PC-9 (cell line): ENCODE measurements at regions not wholly inside any gene's neighbourhood (a gene's known extent, or its start where the extent isn't known, plus 50 kb on each side); places are given as distances from the start of the nearest gene placed in this dataset.

ENCODE experiments used
- BruUV-seq: library from RNA; stranded (reverse); fragments of 400-500 nt; replicated peaks from 2 replicates; lab custom pipeline; 2021; lab: Mats Ljungman, UMichigan
- CTCF ChIA-PET: fragments of 300-600 bp; sonication (Branson Sonifier 250); formaldehyde crosslinking; loops from one replicate; lab custom pipeline; 2022; ENCODE audit warnings: antibody characterized with exemption; lab: Charles Lee
- POLR2A ChIA-PET: fragments of 300-600 bp; sonication (Branson Sonifier 250); formaldehyde crosslinking; loops from one replicate; lab custom pipeline; 2022; ENCODE audit warnings: antibody characterized with exemption; ENCODE audit not compliant: unreplicated experiment; lab: Charles Lee
- DNase-seq, 2 experiments: peaks; one replicate each; pipeline versions ENCODE4 v3.0.0 to v3.0.0-alpha.2; 2015 to 2022; ENCODE audit warnings: mixed read lengths in 1 of 2
- H2AFZ ChIP-seq: fragments of 200-600 bp; sonication (generic); 2 replicates; pipeline ENCODE4 v1.8.1; 2017; ENCODE audit warnings: antibody characterized with exemption
- H3F3A ChIP-seq: fragments of 200-600 bp; sonication (generic); 2 replicates; pipeline ENCODE4 v1.8.1; 2017; ENCODE audit warnings: antibody characterized with exemption, mild to moderate bottlenecking, low read depth; ENCODE audit not compliant: insufficient read depth
- H3K27ac ChIP-seq: fragments of 200-600 bp; sonication (generic); 2 replicates; pipeline ENCODE4 v1.6.1; 2016; ENCODE audit warnings: mixed run types
- H3K27me3 ChIP-seq: fragments of 200-600 bp; sonication (generic); 2 replicates; pipeline ENCODE4 v1.6.1; 2016; ENCODE audit warnings: low read depth, mixed run types; ENCODE audit not compliant: insufficient read depth
- H3K36me3 ChIP-seq: fragments of 200-600 bp; sonication (generic); 2 replicates; pipeline ENCODE4 v1.6.1; 2016; ENCODE audit warnings: low read depth, mixed run types
- H3K4me1 ChIP-seq: fragments of 200-600 bp; sonication (generic); replicated peaks from 2 replicates; pipeline ENCODE4 v1.6.1; 2016; ENCODE audit warnings: mixed run types; ENCODE audit not compliant: insufficient read depth
- H3K4me2 ChIP-seq: fragments of 200-600 bp; sonication (generic); 2 replicates; pipeline ENCODE4 v1.6.1; 2017; ENCODE audit warnings: mixed run types
- H3K4me3 ChIP-seq: fragments of 200-600 bp; sonication (generic); 2 replicates; pipeline ENCODE4 v1.6.1; 2016; ENCODE audit warnings: mixed run types
- H3K79me2 ChIP-seq: fragments of 200-600 bp; sonication (generic); 2 replicates; pipeline ENCODE4 v1.6.1; 2017; ENCODE audit warnings: low read depth, mixed run types
- H3K9me2 ChIP-seq: fragments of 200-600 bp; sonication (generic); 2 replicates; pipeline ENCODE4 v1.8.1; 2017; ENCODE audit warnings: mild to moderate bottlenecking; ENCODE audit not compliant: insufficient read depth
- H3K9me3 ChIP-seq: fragments of 200-600 bp; sonication (generic); 2 replicates; pipeline ENCODE4 v1.8.1; 2016; ENCODE audit warnings: low read depth; ENCODE audit not compliant: insufficient read depth
- H4K20me1 ChIP-seq: fragments of 200-600 bp; sonication (generic); 2 replicates; pipeline ENCODE4 v1.8.1; 2017; ENCODE audit not compliant: insufficient read depth
- EZH2 ChIP-seq: fragments of 200-600 bp; sonication (generic); IDR thresholded peaks from 2 replicates; pipeline ENCODE4 v1.8.0; 2017; ENCODE audit warnings: antibody characterized with exemption, low read depth
- intact Hi-C: fragments of 100-400 bp; cut with micrococcal nuclease; formaldehyde crosslinking; loops from one replicate; pipeline ENCODE4 v1.10.0; 2022; ENCODE audit not compliant: unreplicated experiment
- TF ChIP-seq, protein P1 (sequence below): fragments of 200-600 bp; sonication (generic); conservative IDR thresholded peaks from 2 replicates; pipeline ENCODE4 v1.6.1; 2017; ENCODE audit warnings: mixed run types, antibody characterized with exemption, mild to moderate bottlenecking, moderate library complexity

DNA sequence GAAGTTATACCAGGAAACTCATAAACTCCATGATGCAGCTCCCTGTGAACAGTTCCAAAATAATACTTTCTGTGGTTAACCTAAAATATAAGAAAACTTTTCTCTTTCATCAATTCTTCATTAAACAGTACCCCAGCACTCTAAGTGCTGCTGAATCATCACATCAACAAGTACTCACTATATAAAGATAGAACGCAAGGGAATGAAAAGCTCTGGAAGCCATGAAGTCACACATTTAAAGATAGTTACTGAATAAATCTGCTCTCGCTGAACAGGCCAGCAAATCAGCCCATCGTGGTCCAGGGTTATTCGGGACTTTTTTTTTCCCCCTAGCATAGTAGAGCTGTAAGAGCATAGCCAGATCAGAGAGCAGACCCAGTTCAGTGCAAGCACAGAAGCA is 254.3 kb downstream of the IPMK start:
- Histone ChIP-seq H3K79me2 (no peaks in the 10 kb centered on the region), H3K9me2 (no peaks in the 10 kb centered on the region), H3K4me1 (no peaks in the 10 kb centered on the region), H3K27ac (no peak overlapping the region), H3F3A (no peaks in the 10 kb centered on the region), H3K4me3 (no peak overlapping the region), H2AFZ (no peak overlapping the region), H4K20me1 (no peaks in the 10 kb centered on the region), H3K4me2 (no peak overlapping the region), H3K9me3 (no peaks in the 10 kb centered on the region), H3K27me3 (no peaks in the 10 kb centered on the region), H3K36me3 (no peaks in the 10 kb centered on the region)
- ChIA-PET CTCF (no interaction called here), POLR2A (no interaction called here)
- BruUV-seq, result no TSS peak
- intact Hi-C loops, result no loop called here
- no peak for DNase-seq
- TF ChIP-seq, protein P1, sequence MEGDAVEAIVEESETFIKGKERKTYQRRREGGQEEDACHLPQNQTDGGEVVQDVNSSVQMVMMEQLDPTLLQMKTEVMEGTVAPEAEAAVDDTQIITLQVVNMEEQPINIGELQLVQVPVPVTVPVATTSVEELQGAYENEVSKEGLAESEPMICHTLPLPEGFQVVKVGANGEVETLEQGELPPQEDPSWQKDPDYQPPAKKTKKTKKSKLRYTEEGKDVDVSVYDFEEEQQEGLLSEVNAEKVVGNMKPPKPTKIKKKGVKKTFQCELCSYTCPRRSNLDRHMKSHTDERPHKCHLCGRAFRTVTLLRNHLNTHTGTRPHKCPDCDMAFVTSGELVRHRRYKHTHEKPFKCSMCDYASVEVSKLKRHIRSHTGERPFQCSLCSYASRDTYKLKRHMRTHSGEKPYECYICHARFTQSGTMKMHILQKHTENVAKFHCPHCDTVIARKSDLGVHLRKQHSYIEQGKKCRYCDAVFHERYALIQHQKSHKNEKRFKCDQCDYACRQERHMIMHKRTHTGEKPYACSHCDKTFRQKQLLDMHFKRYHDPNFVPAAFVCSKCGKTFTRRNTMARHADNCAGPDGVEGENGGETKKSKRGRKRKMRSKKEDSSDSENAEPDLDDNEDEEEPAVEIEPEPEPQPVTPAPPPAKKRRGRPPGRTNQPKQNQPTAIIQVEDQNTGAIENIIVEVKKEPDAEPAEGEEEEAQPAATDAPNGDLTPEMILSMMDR, result no peak
- no peak for TF ChIP-seq EZH2

DNA sequence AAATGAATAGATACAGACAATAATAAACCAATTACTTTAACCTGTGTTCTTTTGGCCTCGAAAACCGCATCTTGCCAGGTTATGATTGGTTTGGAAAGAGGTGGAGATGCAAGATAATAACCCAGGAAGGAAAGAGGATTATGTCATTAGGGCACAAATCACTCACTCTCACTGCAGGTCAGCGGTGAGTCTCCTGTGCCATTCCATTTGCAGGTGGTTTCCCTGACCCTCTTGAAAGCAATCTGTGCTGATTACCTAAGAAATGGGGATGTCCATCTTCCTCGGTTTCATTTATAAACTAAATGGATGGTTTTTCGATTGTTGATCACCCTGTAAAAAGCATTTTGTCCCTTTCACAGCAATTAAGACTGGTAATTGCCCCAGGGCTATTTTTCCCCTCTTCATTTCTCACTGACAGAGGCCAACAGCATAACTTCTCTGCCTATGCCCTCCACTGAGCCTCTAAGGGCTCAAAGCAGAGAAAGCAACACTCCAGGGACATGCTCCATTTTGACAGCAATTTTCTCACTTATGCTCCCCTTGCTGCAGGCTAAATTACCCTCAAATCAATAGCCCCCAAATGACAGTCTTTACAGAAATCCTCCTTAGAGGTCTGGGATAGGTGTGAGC is 257.5 kb downstream of the IPMK start:
- TF ChIP-seq, protein P1, result no peak
- no peak for TF ChIP-seq EZH2
- no peaks in the 10 kb centered on the region for H3K9me2 ChIP-seq
- H3K4me3 ChIP-seq, result no peak overlapping the region
- no peak for DNase-seq
- H2AFZ ChIP-seq, result no peak overlapping the region
- no peaks in the 10 kb centered on the region for H3F3A ChIP-seq
- H3K9me3 ChIP-seq, result no peaks in the 10 kb centered on the region
- intact Hi-C loops, result no loop called here
- no peaks in the 10 kb centered on the region for H3K79me2 ChIP-seq
- no peaks in the 10 kb centered on the region for H3K36me3 ChIP-seq
- BruUV-seq, result no TSS peak
- no peaks in the 10 kb centered on the region for H3K27me3 ChIP-seq
- H3K4me2 ChIP-seq, result no peak overlapping the region
- no peaks in the 10 kb centered on the region for H3K4me1 ChIP-seq
- POLR2A ChIA-PET, result no interaction called here
- CTCF ChIA-PET, result no interaction called here
- no peak overlapping the region for H3K27ac ChIP-seq
- no peaks in the 10 kb centered on the region for H4K20me1 ChIP-seq

DNA sequence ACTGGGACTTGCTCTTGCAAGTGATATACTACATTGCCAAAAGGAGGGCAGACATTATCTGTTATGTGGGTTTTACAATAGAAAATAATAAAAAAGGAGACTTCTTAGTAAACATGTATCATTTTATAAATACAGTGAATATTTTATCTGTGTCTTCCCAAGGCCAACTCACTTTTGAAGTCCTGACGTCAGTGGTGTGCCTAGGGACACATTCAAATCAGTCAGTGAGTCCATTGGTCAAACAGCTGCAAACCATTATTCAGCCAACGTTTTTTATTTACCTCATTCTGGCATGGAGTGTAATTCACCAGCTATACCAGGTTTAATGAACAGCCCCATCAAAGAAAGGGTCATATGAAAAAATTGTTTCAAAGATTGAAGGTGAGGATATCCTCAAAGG is 263.7 kb downstream of the IPMK start:
- Histone ChIP-seq H3K27ac (no peak overlapping the region), H3K4me1 (no peaks in the 10 kb centered on the region), H2AFZ (no peak overlapping the region), H4K20me1 (no peaks in the 10 kb centered on the region), H3K79me2 (no peaks in the 10 kb centered on the region), H3K9me2 (no peaks in the 10 kb centered on the region), H3K4me3 (no peak overlapping the region), H3K27me3 (no peaks in the 10 kb centered on the region), H3K4me2 (no peak overlapping the region), H3K36me3 (no peaks in the 10 kb centered on the region), H3F3A (no peaks in the 10 kb centered on the region), H3K9me3 (no peaks in the 10 kb centered on the region)
- intact Hi-C loops, result no loop called here
- DNase-seq, result no peak
- POLR2A ChIA-PET, result no interaction called here
- no TSS peak for BruUV-seq
- no peak for TF ChIP-seq EZH2
- TF ChIP-seq, protein P1, result no peak
- CTCF ChIA-PET, result no interaction called here
